H1 (cell line): ENCODE measurements at regions not wholly inside any gene's neighbourhood (a gene's known extent, or its start where the extent isn't known, plus 50 kb on each side); places are given as distances from the start of the nearest gene placed in this dataset.

Experiments
- CTCF ChIA-PET: fragments of 300-600 bp; sonication (Branson Sonifier 250); formaldehyde crosslinking; loops from one replicate; lab custom pipeline; 2021; ENCODE audit not compliant: partially characterized antibody; lab: Charles Lee
- POLR2A ChIA-PET: fragments of 300-600 bp; sonication (Branson Sonifier 250); formaldehyde crosslinking; loops from one replicate; lab custom pipeline; 2021; ENCODE audit warnings: inconsistent platforms; ENCODE audit not compliant: partially characterized antibody; lab: Charles Lee
- DNase-seq, 2 experiments: peaks; one replicate each; pipeline versions ENCODE4 v3.0.0 to v3.0.0-alpha.2; 2010 to 2022; ENCODE audit warnings: low spot score in 2 of 2, low read depth in 1 of 2, mixed read lengths in 1 of 2
- FAIRE-seq: peaks from 2 replicates; lab custom pipeline; 2011; peaks lifted over from hg19 to GRCh38; lab: Jason Lieb, UNC
- H2AFZ ChIP-seq: 2 replicates; pipeline ENCODE4 v1.8.1; 2012; ENCODE audit warnings: low read length, inconsistent platforms
- H2AK5ac ChIP-seq: 2 replicates; pipeline ENCODE4 v1.6.1; 2013; ENCODE audit warnings: low read depth, low read length
- H2BK120ac ChIP-seq: replicated peaks from 2 replicates; pipeline ENCODE3; 2013; ENCODE audit warnings: low read depth, low read length, inconsistent platforms
- H2BK12ac ChIP-seq: 2 replicates; pipeline ENCODE4 v1.6.1; 2013; ENCODE audit warnings: low read depth, low read length
- H2BK15ac ChIP-seq: 2 replicates; pipeline ENCODE4 v1.6.1; 2013; ENCODE audit warnings: low read length
- H2BK20ac ChIP-seq: 2 replicates; pipeline ENCODE4 v1.6.1; 2013; ENCODE audit warnings: low read length
- H2BK5ac ChIP-seq: 2 replicates; pipeline ENCODE4 v1.6.1; 2013; ENCODE audit warnings: low read depth, low read length
- H3K14ac ChIP-seq: 2 replicates; pipeline ENCODE4 v1.6.1; 2013; ENCODE audit warnings: inconsistent platforms; ENCODE audit not compliant: insufficient read length
- H3K18ac ChIP-seq: 2 replicates; pipeline ENCODE4 v1.6.1; 2013; ENCODE audit warnings: low read length; ENCODE audit errors: extremely low read depth
- H3K23ac ChIP-seq: 2 replicates; pipeline ENCODE4 v1.6.1; 2013; ENCODE audit warnings: inconsistent platforms; ENCODE audit not compliant: insufficient read length
- H3K23me2 ChIP-seq: 2 replicates; pipeline ENCODE4 v1.6.1; 2013; ENCODE audit warnings: low read depth, low read length
- H3K27ac ChIP-seq: 2 replicates; pipeline ENCODE4 v1.6.1; 2011; ENCODE audit warnings: low read depth, low read length, inconsistent platforms
- H3K27me3 ChIP-seq, 4 experiments: replicated peaks in 1 of 4; 1 replicate in 1 of 4; 2 replicates in 3 of 4; pipeline versions ENCODE4 v1.6.1 to v1.8.1; 2011 to 2013; ENCODE audit warnings: low read length in 3 of 4, mild to moderate bottlenecking in 3 of 4, inconsistent platforms in 2 of 4, mixed read lengths in 2 of 4, moderate library complexity in 1 of 4; ENCODE audit not compliant: control insufficient read depth in 3 of 4, insufficient read depth in 3 of 4; ENCODE audit errors: extremely low read depth in 1 of 4
- H3K36me3 ChIP-seq, 4 experiments: 2 replicates each; pipeline versions ENCODE4 v1.6.1 to v1.8.1; 2011 to 2013; ENCODE audit warnings: mild to moderate bottlenecking in 4 of 4, low read length in 3 of 4, moderate library complexity in 2 of 4, control low read depth in 1 of 4, inconsistent platforms in 1 of 4; ENCODE audit not compliant: insufficient read depth in 4 of 4, control insufficient read depth in 2 of 4
- H3K4ac ChIP-seq: replicated peaks from 2 replicates; pipeline ENCODE3; 2013; ENCODE audit warnings: low read length, low read depth, mixed read lengths, inconsistent platforms; ENCODE audit not compliant: insufficient read length
- H3K4me1 ChIP-seq, 4 experiments: replicated peaks in 1 of 4; 1 replicate in 1 of 4; 2 replicates in 3 of 4; pipeline versions ENCODE4 v1.6.1 to v1.8.1; 2011 to 2013; ENCODE audit warnings: low read length in 3 of 4, inconsistent platforms in 2 of 4, mixed read lengths in 1 of 4; ENCODE audit not compliant: insufficient read depth in 4 of 4, control insufficient read depth in 3 of 4
- H3K4me2 ChIP-seq, 2 experiments: 2 replicates each; pipeline versions ENCODE4 v1.6.1 to v1.8.1; 2011 to 2013; ENCODE audit warnings: low read depth in 2 of 2, low read length in 2 of 2, control low read depth in 1 of 2, inconsistent platforms in 1 of 2, mild to moderate bottlenecking in 1 of 2; ENCODE audit not compliant: insufficient read depth in 1 of 2
- H3K4me3 ChIP-seq, 4 experiments: fragments of 200-600, 300-600 bp in 1 of 4; sonication (generic), shearing (Covaris generic), sonication (Bioruptor Twin) in 1 of 4; 2 replicates each; pipeline versions ENCODE4 v1.5.1 to v1.8.1; 2011 to 2016; ENCODE audit warnings: low read length in 4 of 4, low read depth in 3 of 4, control low read depth in 2 of 4, inconsistent platforms in 2 of 4, mild to moderate bottlenecking in 2 of 4, mixed read lengths in 1 of 4, moderate library complexity in 1 of 4; ENCODE audit not compliant: insufficient read depth in 2 of 4; ENCODE audit errors: extremely low read depth in 1 of 4
- H3K56ac ChIP-seq: replicated peaks from 2 replicates; pipeline ENCODE3; 2013; ENCODE audit warnings: low read depth, mild to moderate bottlenecking, mixed read lengths, low read length, inconsistent platforms; ENCODE audit not compliant: insufficient read length
- H3K79me1 ChIP-seq: 2 replicates; pipeline ENCODE4 v1.6.1; 2013; ENCODE audit warnings: low read depth, low read length, control low read depth
- H3K79me2 ChIP-seq, 2 experiments: 2 replicates each; pipeline versions ENCODE4 v1.6.1 to v1.8.1; 2012 to 2013; ENCODE audit warnings: low read length in 2 of 2, mild to moderate bottlenecking in 2 of 2, inconsistent platforms in 1 of 2; ENCODE audit not compliant: insufficient read depth in 2 of 2, control insufficient read depth in 1 of 2
- H3K9ac ChIP-seq, 4 experiments: replicated peaks in 1 of 4; 1 replicate in 1 of 4; 2 replicates in 3 of 4; pipeline versions ENCODE4 v1.6.1 to v1.8.1; 2011 to 2013; ENCODE audit warnings: low read depth in 3 of 4, low read length in 3 of 4, control low read depth in 2 of 4, mild to moderate bottlenecking in 2 of 4, moderate library complexity in 2 of 4, inconsistent platforms in 1 of 4; ENCODE audit errors: extremely low read depth in 1 of 4
- H3K9me3 ChIP-seq, 2 experiments: 2 replicates each; pipeline versions ENCODE4 v1.6.1 to v1.8.1; 2012 to 2013; ENCODE audit warnings: mild to moderate bottlenecking in 2 of 2, moderate library complexity in 2 of 2, control low read depth in 1 of 2, inconsistent platforms in 1 of 2, low read depth in 1 of 2, low read length in 1 of 2, mixed read lengths in 1 of 2; ENCODE audit not compliant: insufficient read depth in 2 of 2
- H4K20me1 ChIP-seq, 2 experiments: replicated peaks in 1 of 2; 2 replicates each; pipeline versions ENCODE3 to v1.8.1; 2011 to 2013; ENCODE audit warnings: inconsistent platforms in 2 of 2, low read length in 2 of 2, mild to moderate bottlenecking in 1 of 2; ENCODE audit not compliant: insufficient read depth in 2 of 2, control insufficient read depth in 1 of 2
- H4K5ac ChIP-seq: 2 replicates; pipeline ENCODE4 v1.6.1; 2013; ENCODE audit warnings: low read length, low read depth, mixed read lengths, inconsistent platforms; ENCODE audit not compliant: insufficient read length
- H4K8ac ChIP-seq: 2 replicates; pipeline ENCODE4 v1.8.0; 2013; ENCODE audit warnings: mild to moderate bottlenecking, moderate library complexity, low read length, inconsistent platforms; ENCODE audit not compliant: insufficient read depth; ENCODE audit errors: extremely low read depth
- H4K91ac ChIP-seq: replicated peaks from 2 replicates; pipeline ENCODE3; 2013; ENCODE audit warnings: low read length, mixed read lengths, inconsistent platforms; ENCODE audit not compliant: insufficient read length
- CHD2 ChIP-seq: IDR thresholded peaks from 2 replicates; pipeline ENCODE4 v1.6.1; 2012; ENCODE audit warnings: low read length, improper control_type of control experiment
- CTCF ChIP-seq, 3 experiments: IDR thresholded peaks; 1 replicate in 2 of 3; 2 replicates in 1 of 3; pipeline versions ENCODE4 v1.5.1 to v1.6.1; 2011; ENCODE audit warnings: low read length in 3 of 3, mild to moderate bottlenecking in 3 of 3, inconsistent platforms in 2 of 3, low read depth in 1 of 3, moderate library complexity in 1 of 3; ENCODE audit not compliant: insufficient read depth in 1 of 3; ENCODE audit errors: control extremely low read depth in 1 of 3
- KDM5A ChIP-seq: fragments of 200-600 bp; IDR thresholded peaks from 2 replicates; pipeline ENCODE4 v1.7.1; 2012; ENCODE audit warnings: mild to moderate bottlenecking, low read length, inconsistent platforms, mixed read lengths
- MAFK ChIP-seq: IDR thresholded peaks from 2 replicates; pipeline ENCODE4 v1.6.1; 2012; ENCODE audit warnings: low read depth, mild to moderate bottlenecking, improper control_type of control experiment, low read length
- POLR2AphosphoS5 ChIP-seq: IDR thresholded peaks from 2 replicates; pipeline ENCODE4 v1.6.1; 2011; ENCODE audit warnings: low read depth, low read length
- POU5F1 ChIP-seq: IDR thresholded peaks from 2 replicates; pipeline ENCODE4 v1.6.1; 2011; ENCODE audit warnings: low read depth, mild to moderate bottlenecking, low read length, moderate library complexity
- RBBP5 ChIP-seq: IDR thresholded peaks from 2 replicates; pipeline ENCODE4 v1.7.1; 2012; ENCODE audit warnings: low read depth, mild to moderate bottlenecking, inconsistent platforms, low read length, moderate library complexity, borderline replicate concordance
- SIX5 ChIP-seq: IDR thresholded peaks from 2 replicates; pipeline ENCODE4 v1.6.1; 2011; ENCODE audit warnings: mild to moderate bottlenecking, low read depth, low read length
- SUZ12 ChIP-seq: fragments of 200-600 bp; sonication (generic); IDR thresholded peaks from 2 replicates; pipeline ENCODE4 v1.6.1; 2012; ENCODE audit warnings: mild to moderate bottlenecking, inconsistent platforms, low read length, moderate library complexity, mixed read lengths
- TCF12 ChIP-seq: IDR thresholded peaks from 2 replicates; pipeline ENCODE4 v1.6.1; 2011; ENCODE audit warnings: low read depth, mild to moderate bottlenecking, low read length
- YY1 ChIP-seq: IDR thresholded peaks from 2 replicates; pipeline ENCODE4 v1.6.1; 2011; ENCODE audit warnings: low read depth, mild to moderate bottlenecking, low read length
- ZNF274 ChIP-seq: IDR thresholded peaks from 2 replicates; pipeline ENCODE4 v1.7.0; 2012; ENCODE audit warnings: low read length, borderline replicate concordance; ENCODE audit errors: extremely low read depth
- WGBS, 2 experiments: shearing (Covaris generic) in 1 of 2; methylation state at CpG; one replicate each; pipeline versions ENCODE4 v1.1.6 to v1.1.7; 2013 to 2015; ENCODE audit warnings: low lambda C conversion rate in 2 of 2, mixed read lengths in 2 of 2, inconsistent platforms in 1 of 2, low coverage in 1 of 2, missing lambda C conversion rate in 1 of 2; ENCODE audit not compliant: insufficient replicate concordance in 2 of 2, insufficient coverage in 1 of 2, insufficient read length in 1 of 2; ENCODE audit errors: extremely low coverage in 1 of 2, missing lambda C conversion rate in 1 of 2; 5-methylcytosine and 5-hydroxymethylcytosine counted together

- no peak overlapping the region for H4K5ac ChIP-seq
- no peak overlapping the region for H3K56ac ChIP-seq
- 88 to 100% methylated on average over 1 to 6 of the region's 6 CpGs for WGBS, 2 experiments
- H3K23me2 ChIP-seq, result no peaks in the 10 kb centered on the region
- H2AK5ac ChIP-seq, result no peak overlapping the region
- DNase-seq (no peak), FAIRE-seq (no peak)
- no peak overlapping the region for H4K91ac ChIP-seq
- no peak overlapping the region for H3K9ac ChIP-seq
- no peak overlapping the region for H3K18ac ChIP-seq
- H3K79me2 ChIP-seq, result no peaks in the 10 kb centered on the region
- H3K4me2 ChIP-seq, result no peak overlapping the region
- peaks cover 0 to 1% (median 0%) of the 10 kb centered on the region in 4 experiments; a peak in 1 of 7 replicates for H3K27me3 ChIP-seq
- H2AFZ ChIP-seq, result no peak overlapping the region
- no peaks in the 10 kb centered on the region for H3K36me3 ChIP-seq
- H4K20me1 ChIP-seq, result no peaks in the 10 kb centered on the region
- H2BK5ac ChIP-seq, result no peak overlapping the region
- H3K4ac ChIP-seq, result no peak overlapping the region
- CTCF ChIA-PET, result no interaction called here
- H2BK20ac ChIP-seq, result no peak overlapping the region
- H2BK15ac ChIP-seq, result no peak overlapping the region
- no peak overlapping the region for H3K27ac ChIP-seq
- H4K8ac ChIP-seq, result no peak overlapping the region
- POLR2A ChIA-PET, result no interaction called here
- H3K79me1 ChIP-seq, result no peaks in the 10 kb centered on the region
- no peak overlapping the region for H2BK12ac ChIP-seq
- H3K9me3 ChIP-seq, result peaks cover 5 to 8% of the 10 kb centered on the region in 2 experiments; a peak in 2 of 4 replicates
- no peak overlapping the region for H3K14ac ChIP-seq
- H3K23ac ChIP-seq, result no peak overlapping the region
- no peak overlapping the region for H3K4me3 ChIP-seq
- no peak overlapping the region for H2BK120ac ChIP-seq
- no peaks in the 10 kb centered on the region for H3K4me1 ChIP-seq
- no peak for TF ChIP-seq POLR2AphosphoS5
- TF ChIP-seq TCF12, result no peak
- TF ChIP-seq SUZ12, result no peak
- no peak for TF ChIP-seq YY1
- no peak for TF ChIP-seq KDM5A
- TF ChIP-seq POU5F1, result no peak
- no peak for TF ChIP-seq SIX5
- no peak for TF ChIP-seq ZNF274
- no peak for TF ChIP-seq CTCF (IDR thresholded peaks at IDR 0.05; ENCODE audit: control extremely low read depth in 1 of 3, insufficient read depth in 1 of 3, low read depth in 1 of 3, low read length in 3 of 3)
- TF ChIP-seq RBBP5, result no peak
- TF ChIP-seq MAFK, result no peak
- no peak for TF ChIP-seq CHD2
These were observed 265.9 kb downstream of the EFCAB11 start for GRCh38 chr14:89688507-89689211.
